ENCODE measurements at regions not wholly inside any gene's neighbourhood (a gene's known extent, or its start where the extent isn't known, plus 50 kb on each side); places are given as distances from the start of the nearest gene placed in this dataset.

DNA sequence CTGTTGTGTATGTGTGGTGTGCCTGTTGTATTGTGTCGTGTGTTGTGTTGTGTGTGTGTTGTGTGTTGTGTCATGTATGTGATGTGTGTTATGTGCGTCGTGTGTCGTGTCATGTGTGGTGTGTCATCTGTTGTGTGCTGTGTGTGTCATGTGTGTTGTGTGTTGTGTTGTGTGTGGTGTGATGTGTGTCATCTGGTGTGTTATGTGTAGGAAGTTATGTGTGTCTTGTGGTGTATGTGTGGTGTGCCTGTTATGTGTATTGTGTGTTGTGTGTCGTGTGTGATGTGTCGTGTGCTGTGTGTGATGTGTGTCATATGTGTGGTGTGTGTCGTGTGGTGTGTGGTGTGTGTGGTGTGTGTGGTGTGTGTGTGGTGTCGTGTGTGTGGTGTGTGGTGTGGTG is 145.2 kb downstream of the DNAJB6 start:
- TF ChIP-seq CEBPB (IDR thresholded peaks at IDR 0.05) (no peak), TAF1 (IDR thresholded peaks at IDR 0.05; ENCODE audit: low read depth) (no peak), RAD21 (IDR thresholded peaks at IDR 0.05; ENCODE audit: low read depth) (no peak), MAX (IDR thresholded peaks at IDR 0.05) (no peak)
- TF ChIP-seq, protein P1, sequence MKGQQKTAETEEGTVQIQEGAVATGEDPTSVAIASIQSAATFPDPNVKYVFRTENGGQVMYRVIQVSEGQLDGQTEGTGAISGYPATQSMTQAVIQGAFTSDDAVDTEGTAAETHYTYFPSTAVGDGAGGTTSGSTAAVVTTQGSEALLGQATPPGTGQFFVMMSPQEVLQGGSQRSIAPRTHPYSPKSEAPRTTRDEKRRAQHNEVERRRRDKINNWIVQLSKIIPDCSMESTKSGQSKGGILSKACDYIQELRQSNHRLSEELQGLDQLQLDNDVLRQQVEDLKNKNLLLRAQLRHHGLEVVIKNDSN (IDR thresholded peaks at IDR 0.05): no peak

- TF ChIP-seq TEAD4 (IDR thresholded peaks at IDR 0.05) (no peak), YY1 (IDR thresholded peaks at IDR 0.05; ENCODE audit: low read depth) (no peak), EGR1 (IDR thresholded peaks at IDR 0.05) (no peak), TCF12 (IDR thresholded peaks at IDR 0.05; ENCODE audit: low read depth) (no peak), CREB1 (IDR thresholded peaks at IDR 0.05; ENCODE audit: low read depth) (no peak), RAD21 (IDR thresholded peaks at IDR 0.05; ENCODE audit: low read depth) (no peak), REST (IDR thresholded peaks at IDR 0.05; ENCODE audit: low read depth) (no peak), EP300 (IDR thresholded peaks at IDR 0.05; ENCODE audit: borderline replicate concordance) (no peak), ZBTB7A (IDR thresholded peaks at IDR 0.05; ENCODE audit: low read depth) (no peak), FOXM1 (IDR thresholded peaks at IDR 0.05; ENCODE audit: borderline replicate concordance, low read depth) (no peak), MAX (IDR thresholded peaks at IDR 0.05) (no peak), NFIC (IDR thresholded peaks at IDR 0.05) (no peak), CEBPB (IDR thresholded peaks at IDR 0.05) (no peak), TAF1 (IDR thresholded peaks at IDR 0.05; ENCODE audit: low read depth) (no peak)
- TF ChIP-seq, protein P1 (IDR thresholded peaks at IDR 0.05): no peak
These were observed 145.8 kb downstream of the DNAJB6 start for GRCh38 chr7:157482517-157483087.

GRCh38 chr7:157483515-157483914 is 146.7 kb downstream of the DNAJB6 start:
- TF ChIP-seq CEBPB (IDR thresholded peaks at IDR 0.05) (no peak), MAX (IDR thresholded peaks at IDR 0.05) (no peak), YY1 (IDR thresholded peaks at IDR 0.05; ENCODE audit: low read depth) (no peak), NFIC (IDR thresholded peaks at IDR 0.05) (no peak), TCF12 (IDR thresholded peaks at IDR 0.05; ENCODE audit: low read depth) (no peak), ZBTB7A (IDR thresholded peaks at IDR 0.05; ENCODE audit: low read depth) (no peak)

DNA sequence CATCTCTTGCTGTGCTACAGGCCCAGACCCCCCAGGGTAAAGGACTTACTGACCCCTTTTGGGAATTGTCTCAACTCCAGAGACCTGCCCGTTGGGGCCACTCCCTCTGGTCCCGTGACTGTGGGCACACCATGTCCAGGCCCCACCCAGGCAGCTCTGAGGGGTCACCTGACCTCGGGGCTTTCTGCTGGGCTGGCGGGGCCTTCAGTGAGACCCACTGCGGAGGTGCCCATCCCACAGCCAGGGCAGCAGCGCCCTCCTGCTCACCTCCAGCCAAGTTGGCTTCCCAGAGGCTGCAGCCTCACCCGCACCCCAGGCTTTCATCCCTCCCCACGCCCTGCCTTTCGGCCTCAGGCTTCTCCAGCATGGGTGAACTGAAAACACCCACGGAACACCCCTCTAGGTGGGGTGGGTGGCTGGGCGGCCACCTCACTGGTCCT is 147.2 kb downstream of the DNAJB6 start:
- TF ChIP-seq MAX (IDR thresholded peaks at IDR 0.05): no peak
- TF ChIP-seq ZBTB7A (IDR thresholded peaks at IDR 0.05; ENCODE audit: low read depth): no peak
- TF ChIP-seq TCF12 (IDR thresholded peaks at IDR 0.05; ENCODE audit: low read depth): no peak
- no peak for TF ChIP-seq RAD21 (IDR thresholded peaks at IDR 0.05; ENCODE audit: low read depth)
- no peak for TF ChIP-seq EGR1 (IDR thresholded peaks at IDR 0.05)
- TF ChIP-seq TEAD4 (IDR thresholded peaks at IDR 0.05): no peak
- TF ChIP-seq, protein P1 (IDR thresholded peaks at IDR 0.05): no peak

- TF ChIP-seq TAF1 (IDR thresholded peaks at IDR 0.05; ENCODE audit: low read depth) (no peak), EGR1 (IDR thresholded peaks at IDR 0.05) (no peak), MAX (IDR thresholded peaks at IDR 0.05) (no peak), TCF12 (IDR thresholded peaks at IDR 0.05; ENCODE audit: low read depth) (no peak), ZBTB7A (IDR thresholded peaks at IDR 0.05; ENCODE audit: low read depth) (no peak), NFIC (IDR thresholded peaks at IDR 0.05) (no peak), YY1 (IDR thresholded peaks at IDR 0.05; ENCODE audit: low read depth) (no peak), FOXM1 (IDR thresholded peaks at IDR 0.05; ENCODE audit: borderline replicate concordance, low read depth) (no peak), CEBPB (IDR thresholded peaks at IDR 0.05) (no peak), EP300 (IDR thresholded peaks at IDR 0.05; ENCODE audit: borderline replicate concordance) (no peak), RAD21 (IDR thresholded peaks at IDR 0.05; ENCODE audit: low read depth) (no peak), CREB1 (IDR thresholded peaks at IDR 0.05; ENCODE audit: low read depth) (no peak), REST (IDR thresholded peaks at IDR 0.05; ENCODE audit: low read depth) (no peak), TEAD4 (IDR thresholded peaks at IDR 0.05) (no peak)
- TF ChIP-seq, protein P1 (IDR thresholded peaks at IDR 0.05): no peak
These were observed 147.7 kb downstream of the DNAJB6 start for GRCh38 chr7:157484411-157485081.
